ENCODE measurements at regions not wholly inside any gene's neighbourhood (a gene's known extent, or its start where the extent isn't known, plus 50 kb on each side); places are given as distances from the start of the nearest gene placed in this dataset.

GRCh38 chr1:30422251-30422650 lies 301.1 kb downstream of the MATN1 start:
- H3K36me3 Mint-ChIP-seq: no peaks in the 10 kb centered on the region
- H3K27ac Mint-ChIP-seq: no peak overlapping the region
- DNase-seq (ENCODE audit: low spot score in 2 of 2) (peak in 1 of 2 donors; percentile 41), ATAC-seq (no peak)
- no peak overlapping the region for H3K4me3 Mint-ChIP-seq
- peaks cover 4% of the 10 kb centered on the region for H3K9me3 Mint-ChIP-seq
- no peaks in the 10 kb centered on the region for H3K4me1 Mint-ChIP-seq

- DNase-seq (ENCODE audit: low spot score in 2 of 2) (peak in 1 of 2 donors; percentile 13), ATAC-seq (no peak)
- Mint-ChIP-seq H3K9me3 (no peaks in the 10 kb centered on the region), H3K4me1 (no peaks in the 10 kb centered on the region), H3K36me3 (no peaks in the 10 kb centered on the region), H3K4me3 (no peak overlapping the region), H3K27ac (no peak overlapping the region)
These were observed 302.8 kb downstream of the MATN1 start for GRCh38 chr1:30420519-30421050.

- Mint-ChIP-seq H3K4me1 (no peaks in the 10 kb centered on the region), H3K27ac (no peak overlapping the region), H3K4me3 (no peak overlapping the region), H3K36me3 (no peaks in the 10 kb centered on the region), H3K9me3 (no peaks in the 10 kb centered on the region)
- ATAC-seq (no peak), DNase-seq (ENCODE audit: low spot score in 2 of 2) (peak in 1 of 2 donors; percentile 26)
These were observed 303.6 kb downstream of the MATN1 start for GRCh38 chr1:30419831-30420230.

- no peak for ATAC-seq
- peak in 1 of 2 donors; percentile 22 for DNase-seq (ENCODE audit: low spot score in 2 of 2)
- no peaks in the 10 kb centered on the region for H3K4me1 Mint-ChIP-seq
- H3K9me3 Mint-ChIP-seq: no peaks in the 10 kb centered on the region
- no peaks in the 10 kb centered on the region for H3K36me3 Mint-ChIP-seq
- H3K4me3 Mint-ChIP-seq: no peak overlapping the region
- H3K27ac Mint-ChIP-seq: no peak overlapping the region
These were observed 304.3 kb downstream of the MATN1 start for GRCh38 chr1:30418939-30419720.

- H3K4me3 Mint-ChIP-seq: no peak overlapping the region
- H3K36me3 Mint-ChIP-seq: no peaks in the 10 kb centered on the region
- DNase-seq (ENCODE audit: low spot score in 2 of 2): peak in 1 of 2 donors; percentile 20
- no peak overlapping the region for H3K27ac Mint-ChIP-seq
- no peak for ATAC-seq
- H3K4me1 Mint-ChIP-seq: no peaks in the 10 kb centered on the region
- H3K9me3 Mint-ChIP-seq: no peaks in the 10 kb centered on the region
These were observed 305.1 kb downstream of the MATN1 start for GRCh38 chr1:30418061-30418938.

GRCh38 chr1:30417701-30418046 lies 305.7 kb downstream of the MATN1 start:
- H3K36me3 Mint-ChIP-seq: no peaks in the 10 kb centered on the region
- no peaks in the 10 kb centered on the region for H3K9me3 Mint-ChIP-seq
- H3K4me1 Mint-ChIP-seq: no peaks in the 10 kb centered on the region
- no peak overlapping the region for H3K4me3 Mint-ChIP-seq
- DNase-seq (ENCODE audit: low spot score in 2 of 2) (peak in 1 of 2 donors; percentile 25), ATAC-seq (no peak)
- H3K27ac Mint-ChIP-seq: no peak overlapping the region

- H3K36me3 Mint-ChIP-seq: no peaks in the 10 kb centered on the region
- H3K27ac Mint-ChIP-seq: no peak overlapping the region
- no peaks in the 10 kb centered on the region for H3K9me3 Mint-ChIP-seq
- ATAC-seq (no peak), DNase-seq (ENCODE audit: low spot score in 2 of 2) (peak in 1 of 2 donors; percentile 41)
- no peaks in the 10 kb centered on the region for H3K4me1 Mint-ChIP-seq
- no peak overlapping the region for H3K4me3 Mint-ChIP-seq
These were observed 306.2 kb downstream of the MATN1 start for GRCh38 chr1:30417001-30417700.

GRCh38 chr1:30416221-30416820 lies 307.1 kb downstream of the MATN1 start:
- Mint-ChIP-seq H3K36me3 (no peaks in the 10 kb centered on the region), H3K4me3 (no peak overlapping the region), H3K27ac (no peak overlapping the region), H3K4me1 (no peaks in the 10 kb centered on the region), H3K9me3 (no peaks in the 10 kb centered on the region)
- DNase-seq (ENCODE audit: low spot score in 2 of 2) (peak in 1 of 2 donors; percentile 33), ATAC-seq (no peak)

GRCh38 chr1:30415171-30415940 lies 308.0 kb downstream of the MATN1 start:
- Mint-ChIP-seq H3K4me3 (no peak overlapping the region), H3K4me1 (no peaks in the 10 kb centered on the region), H3K36me3 (no peaks in the 10 kb centered on the region), H3K9me3 (no peaks in the 10 kb centered on the region), H3K27ac (no peak overlapping the region)
- DNase-seq (ENCODE audit: low spot score in 2 of 2) (peak in 1 of 2 donors; percentile 36), ATAC-seq (no peak)

- no peak overlapping the region for H3K27ac Mint-ChIP-seq
- no peaks in the 10 kb centered on the region for H3K9me3 Mint-ChIP-seq
- DNase-seq (ENCODE audit: low spot score in 2 of 2) (peak in 1 of 2 donors; percentile 28), ATAC-seq (no peak)
- no peaks in the 10 kb centered on the region for H3K36me3 Mint-ChIP-seq
- H3K4me3 Mint-ChIP-seq: no peak overlapping the region
- no peaks in the 10 kb centered on the region for H3K4me1 Mint-ChIP-seq
These were observed 308.6 kb downstream of the MATN1 start for GRCh38 chr1:30414851-30415165.

- DNase-seq (ENCODE audit: low spot score in 2 of 2) (peak in 1 of 2 donors; percentile 29), ATAC-seq (no peak)
- H3K9me3 Mint-ChIP-seq: no peaks in the 10 kb centered on the region
- H3K36me3 Mint-ChIP-seq: no peaks in the 10 kb centered on the region
- H3K4me1 Mint-ChIP-seq: no peaks in the 10 kb centered on the region
- no peak overlapping the region for H3K27ac Mint-ChIP-seq
- no peak overlapping the region for H3K4me3 Mint-ChIP-seq
These were observed 309.1 kb downstream of the MATN1 start for GRCh38 chr1:30414086-30414850.

- ATAC-seq (no peak), DNase-seq (ENCODE audit: low spot score in 2 of 2) (peak in 1 of 2 donors; percentile 32)
- Mint-ChIP-seq H3K9me3 (no peaks in the 10 kb centered on the region), H3K27ac (no peak overlapping the region), H3K4me3 (no peak overlapping the region), H3K36me3 (no peaks in the 10 kb centered on the region), H3K4me1 (no peaks in the 10 kb centered on the region)
These were observed 309.8 kb downstream of the MATN1 start for GRCh38 chr1:30413606-30414005.

- H3K4me3 Mint-ChIP-seq: no peak overlapping the region
- DNase-seq (ENCODE audit: low spot score in 2 of 2): peak in 1 of 2 donors; percentile 33
- ATAC-seq: no peak
- no peak overlapping the region for H3K27ac Mint-ChIP-seq
- no peaks in the 10 kb centered on the region for H3K4me1 Mint-ChIP-seq
- H3K9me3 Mint-ChIP-seq: no peaks in the 10 kb centered on the region
- H3K36me3 Mint-ChIP-seq: no peaks in the 10 kb centered on the region
These were observed 310.3 kb downstream of the MATN1 start for GRCh38 chr1:30413111-30413440.
